ENCODE measurements at regions not wholly inside any gene's neighbourhood (a gene's known extent, or its start where the extent isn't known, plus 50 kb on each side); places are given as distances from the start of the nearest gene placed in this dataset.

GRCh38 chr22:49449811-49450446 lies 377.7 kb downstream of the BRD1 start:
- DNase-seq = no peak

DNA sequence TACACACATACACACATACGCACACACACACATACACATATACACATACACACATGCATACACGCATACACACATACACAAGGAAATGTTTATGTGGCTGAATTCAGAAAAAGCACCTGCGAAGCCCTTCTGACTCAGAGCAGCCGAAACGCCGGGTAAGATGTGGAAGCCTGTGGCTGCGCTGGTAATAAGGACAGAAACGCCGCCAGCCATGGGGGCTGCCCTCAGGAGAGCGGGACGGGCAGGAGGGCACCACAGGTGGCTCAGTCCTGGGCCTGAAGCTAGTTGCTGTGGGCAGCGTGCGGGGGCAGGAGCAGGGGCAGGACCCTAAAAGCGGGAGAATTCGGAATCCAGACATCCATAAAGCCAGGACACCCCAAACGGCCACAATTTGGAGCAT lies 378.3 kb downstream of the BRD1 start:
- DNase-seq = no peak

GRCh38 chr22:49448526-49448925 lies 379.1 kb downstream of the BRD1 start:
- no peak for DNase-seq

DNA sequence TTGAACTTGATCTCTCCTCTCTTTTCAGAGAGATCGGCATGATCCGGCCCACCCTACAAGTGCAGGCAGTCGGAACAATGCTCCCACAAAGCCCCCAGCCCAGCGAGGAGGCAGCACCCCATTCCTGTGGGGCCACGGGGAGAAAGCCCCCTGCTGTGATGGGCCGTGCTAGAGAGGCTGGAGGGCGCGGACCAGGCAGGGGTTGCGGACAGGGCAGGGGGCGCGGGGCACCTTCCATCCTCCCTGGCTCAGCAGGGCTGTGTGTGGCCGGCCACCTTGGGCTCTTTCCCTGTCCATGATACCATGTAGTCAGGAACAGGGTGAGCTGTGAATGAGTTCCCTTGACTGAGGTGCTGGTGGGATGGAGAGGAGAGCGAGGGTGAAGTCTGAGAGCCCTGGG lies 379.8 kb downstream of the BRD1 start:
- DNase-seq = no peak

DNA sequence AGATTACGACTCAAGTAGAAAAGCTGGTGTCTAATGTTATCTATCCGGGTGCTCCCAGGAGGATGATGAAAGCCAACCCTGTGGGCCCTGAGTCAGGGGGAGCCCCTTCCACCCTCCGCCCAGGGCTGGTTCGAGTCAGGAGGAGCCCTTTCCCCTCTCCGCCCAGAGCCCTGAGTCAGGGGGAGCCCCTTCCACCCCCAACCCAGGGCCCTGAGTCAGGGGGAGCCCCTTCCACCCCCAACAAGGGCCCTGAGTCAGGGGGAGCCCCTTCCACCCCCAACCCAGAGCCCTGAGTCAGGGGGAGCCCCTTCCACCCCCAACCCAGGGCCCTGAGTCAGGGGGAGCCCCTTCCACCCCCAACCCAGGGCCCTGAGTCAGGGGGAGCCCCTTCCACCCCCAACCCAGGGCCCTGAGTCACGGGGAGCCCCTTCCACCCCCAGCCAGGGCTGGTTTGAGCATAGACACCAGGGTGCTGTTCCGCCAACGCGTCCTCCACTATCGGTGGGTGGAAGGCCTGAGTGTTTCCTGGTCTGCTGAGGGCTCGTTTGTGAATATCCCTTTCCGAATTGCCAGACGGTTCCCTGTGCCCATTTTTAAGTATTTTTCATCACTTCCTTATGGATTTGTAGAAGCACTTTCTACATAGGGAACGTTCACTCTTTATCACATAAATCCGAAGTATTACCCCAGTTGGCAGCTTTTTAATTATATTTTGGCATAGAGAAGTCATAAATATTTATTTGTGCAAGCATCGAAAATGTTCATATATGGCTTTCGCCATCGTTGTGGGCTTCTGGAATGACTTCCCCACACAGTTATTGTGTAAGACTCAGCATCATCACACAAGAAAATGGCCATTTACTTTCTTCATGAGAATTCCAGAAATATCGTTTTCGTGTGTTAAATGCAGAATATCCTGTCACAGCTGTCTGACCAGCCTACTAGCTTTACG lies 380.6 kb downstream of the BRD1 start:
- no peak for DNase-seq

DNA sequence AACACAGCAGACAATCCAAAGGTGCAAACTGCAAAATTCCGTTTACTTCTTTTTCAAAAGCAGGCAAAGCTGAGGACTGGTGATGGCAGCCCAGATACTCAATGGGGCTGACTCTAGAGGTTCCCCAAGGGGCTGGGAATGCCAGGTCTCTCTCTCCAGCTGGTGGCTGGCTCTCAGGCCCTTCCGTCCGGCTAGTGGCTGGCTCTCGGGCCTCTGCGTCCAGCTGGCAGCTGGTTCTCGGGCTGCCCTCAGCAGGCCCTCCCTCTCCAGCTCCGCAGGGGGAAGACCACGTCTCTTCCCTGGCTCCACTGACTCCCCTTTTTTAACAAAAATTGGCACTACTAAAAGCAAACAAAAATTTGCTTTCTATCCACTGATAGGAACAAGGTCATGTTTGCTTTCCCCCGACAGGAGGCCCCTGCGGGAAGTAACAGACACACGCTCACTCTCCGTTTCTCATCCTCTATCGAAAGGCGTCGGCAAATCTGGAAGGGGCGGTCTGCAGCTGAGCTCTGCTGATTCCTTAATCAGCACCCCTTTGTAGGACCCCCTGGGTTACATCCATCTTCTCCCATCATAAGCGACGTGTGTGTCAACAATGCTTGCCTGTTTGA lies 381.4 kb downstream of the BRD1 start:
- no peak for DNase-seq

DNA sequence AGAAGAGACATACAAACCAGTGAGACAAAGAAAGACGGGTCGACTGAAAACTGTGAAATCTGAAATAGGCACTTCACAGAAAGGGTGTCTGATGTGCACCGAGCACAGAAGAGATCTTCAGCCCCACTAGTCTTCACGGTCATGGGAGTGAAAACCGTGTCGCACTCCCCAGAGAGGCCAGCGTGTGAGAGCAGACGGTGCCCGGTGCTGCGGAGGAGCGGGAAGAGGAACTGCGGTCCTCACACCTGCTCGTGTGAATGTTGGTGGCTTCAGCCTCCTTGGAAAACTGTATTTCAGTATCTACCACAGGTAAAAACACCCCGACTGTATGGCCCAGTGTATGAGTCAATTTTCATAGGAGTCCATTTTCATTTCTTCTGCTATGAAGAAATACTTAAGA lies 382.9 kb downstream of the BRD1 start:
- no peak for DNase-seq

GRCh38 chr22:49440931-49441330 lies 386.7 kb downstream of the BRD1 start:
- no peak for DNase-seq

DNA sequence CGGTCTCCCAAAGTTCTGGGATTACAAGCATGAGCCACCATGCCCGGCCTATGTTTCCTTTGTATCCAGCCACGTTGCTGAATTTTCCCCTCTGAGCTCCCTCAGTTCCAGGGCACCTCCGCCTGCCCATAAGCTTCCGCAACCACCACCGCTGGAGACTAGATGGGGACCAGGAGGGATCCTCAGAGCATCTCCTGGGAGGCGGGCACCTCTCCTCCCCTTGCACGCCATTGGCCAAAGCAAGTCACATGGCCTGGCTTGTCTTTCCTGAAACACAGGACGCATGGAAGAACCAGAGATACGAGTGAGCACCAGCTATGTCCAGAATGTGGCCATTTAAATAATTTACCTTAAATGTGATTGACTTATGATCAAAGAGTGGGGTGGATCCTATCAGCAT lies 388.3 kb downstream of the BRD1 start:
- DNase-seq = no peak

GRCh38 chr22:49437956-49438355 lies 389.7 kb downstream of the BRD1 start:
- no peak for DNase-seq

DNA sequence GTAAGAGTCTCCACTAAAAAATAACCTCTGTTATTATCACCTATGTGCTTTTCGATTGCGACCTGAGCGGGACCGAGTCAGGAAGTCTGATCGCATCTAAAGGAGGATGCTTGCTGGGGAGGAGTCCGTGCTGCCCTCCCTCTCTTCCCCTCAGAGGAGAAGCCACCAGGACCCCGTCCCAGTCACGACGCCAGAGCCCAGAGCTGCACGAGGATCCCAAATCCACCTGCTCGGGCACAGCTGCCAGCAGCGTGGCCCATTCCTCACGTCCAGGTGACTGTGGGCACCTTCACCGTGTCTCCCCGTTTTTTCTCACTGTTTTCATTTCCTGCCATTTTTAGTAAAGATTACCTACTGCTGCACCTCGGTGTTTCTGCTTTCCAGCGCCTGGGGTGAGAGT lies 390.3 kb downstream of the BRD1 start:
- no peak for DNase-seq

DNA sequence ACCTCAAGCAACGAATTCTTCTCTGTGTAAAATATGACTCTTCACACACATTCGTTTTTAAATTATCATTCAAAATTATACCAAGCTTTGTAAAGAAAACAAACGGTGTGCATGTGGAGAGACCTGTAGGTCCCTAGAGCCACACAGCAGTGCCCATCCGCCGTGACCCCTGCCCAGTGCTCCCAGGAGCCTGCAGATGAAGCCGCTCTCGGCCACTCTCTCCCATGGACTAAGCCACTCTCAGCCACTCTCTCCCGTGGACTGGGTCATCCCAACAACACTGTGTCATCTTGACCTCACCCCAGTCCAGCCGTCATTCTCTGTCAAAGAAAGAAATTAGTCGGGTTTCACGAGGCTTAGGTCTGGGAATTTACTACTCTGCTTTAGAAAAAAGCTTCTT lies 391.6 kb downstream of the BRD1 start:
- no peak for DNase-seq

DNA sequence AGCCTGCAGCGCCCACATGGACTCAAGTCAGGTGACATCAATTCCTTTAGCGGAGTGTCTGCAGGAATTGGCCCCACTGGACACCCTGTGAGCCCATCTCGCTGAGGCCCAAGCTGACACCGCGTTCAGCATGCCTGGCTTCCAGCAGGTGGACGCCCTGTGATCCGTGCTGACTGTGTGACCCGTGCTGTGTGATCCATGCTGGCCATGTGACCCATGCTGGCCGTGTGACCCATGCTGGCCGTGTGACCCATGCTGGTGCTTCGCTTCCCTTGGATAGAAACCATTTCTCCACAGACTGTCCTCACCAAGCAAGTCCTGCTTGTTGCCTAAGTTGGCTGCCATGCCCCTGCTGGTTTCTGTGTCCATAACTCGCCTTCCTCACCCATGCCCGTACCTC lies 392.1 kb downstream of the BRD1 start:
- no peak for DNase-seq

DNA sequence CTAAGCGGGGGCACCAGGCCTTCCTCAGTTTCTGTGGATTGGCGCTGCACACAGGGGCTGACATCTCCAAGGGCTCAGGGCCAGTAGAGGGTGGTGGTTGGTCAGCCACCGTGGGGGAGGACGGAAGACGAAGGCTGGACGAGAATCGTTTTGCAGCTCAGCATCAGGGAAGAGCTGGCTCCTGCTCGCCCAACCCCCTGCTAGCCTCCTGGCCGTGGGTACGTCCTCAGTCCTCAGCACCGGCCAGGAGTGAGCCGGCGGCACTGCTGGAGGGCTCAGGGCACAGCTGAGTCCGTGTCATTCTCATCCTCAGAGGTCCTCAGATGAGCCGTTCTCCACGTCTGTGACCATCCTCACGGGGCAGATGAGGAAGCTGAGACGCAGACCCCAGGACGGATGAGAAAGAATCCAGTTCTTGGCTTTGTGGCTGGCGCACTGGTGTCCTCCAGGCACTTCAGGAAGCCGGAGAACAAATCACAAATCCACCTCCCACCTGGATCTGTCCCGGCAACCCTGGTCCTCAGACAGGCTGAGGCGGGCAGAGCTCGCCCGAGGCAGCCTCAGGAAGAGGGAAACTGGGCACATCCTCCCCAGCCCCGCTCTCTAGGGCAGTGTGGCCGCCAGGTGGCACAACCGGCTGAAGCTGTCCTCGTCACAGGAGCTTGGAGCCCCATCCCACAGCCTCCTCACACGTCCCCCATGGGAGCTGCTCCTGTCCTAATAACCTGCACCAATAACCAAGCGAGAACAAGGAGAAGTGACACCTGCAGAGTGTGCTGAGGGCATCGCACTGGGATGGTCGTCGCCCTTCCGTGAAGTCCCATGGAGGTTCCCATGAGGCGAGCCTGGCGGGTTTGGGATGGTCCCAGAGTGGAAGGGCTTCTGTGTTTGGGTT lies 393.7 kb downstream of the BRD1 start:
- no peak for DNase-seq

DNA sequence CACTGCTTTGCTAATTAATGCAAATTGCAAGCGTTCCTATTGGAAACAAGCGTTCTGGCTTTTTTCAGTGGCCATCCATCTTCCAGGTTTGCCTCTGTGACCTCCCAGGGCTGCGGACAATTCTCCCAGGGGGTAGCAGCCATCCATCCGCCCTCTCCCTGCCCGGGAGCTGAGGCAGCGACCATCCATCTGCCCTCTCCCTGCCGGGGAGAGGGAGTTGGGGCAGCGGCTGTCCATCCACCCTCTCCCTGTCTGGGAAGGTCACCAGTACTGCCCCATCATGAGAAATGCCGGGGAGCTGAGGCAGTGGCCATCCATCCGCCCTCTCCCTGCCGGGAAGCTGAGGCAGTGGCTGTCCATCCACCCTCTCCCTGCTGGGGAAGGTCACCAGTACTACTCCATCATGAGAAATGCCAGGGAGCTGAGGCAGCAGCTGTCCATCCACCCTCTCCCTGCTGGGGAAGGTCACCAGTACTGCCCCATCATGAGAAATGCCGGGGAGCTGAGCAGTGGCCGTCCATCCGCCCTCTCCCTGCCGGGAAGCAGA lies 394.7 kb downstream of the BRD1 start:
- DNase-seq = no peak

- DNase-seq = no peak
These were observed 395.3 kb downstream of the BRD1 start for GRCh38 chr22:49432211-49432896.

GRCh38 chr22:49431551-49431950 lies 396.1 kb downstream of the BRD1 start:
- no peak for DNase-seq

- no peak for DNase-seq
These were observed 398.6 kb downstream of the BRD1 start for GRCh38 chr22:49429066-49429465.

GRCh38 chr22:49427941-49428340 lies 399.7 kb downstream of the BRD1 start:
- DNase-seq = no peak

DNA sequence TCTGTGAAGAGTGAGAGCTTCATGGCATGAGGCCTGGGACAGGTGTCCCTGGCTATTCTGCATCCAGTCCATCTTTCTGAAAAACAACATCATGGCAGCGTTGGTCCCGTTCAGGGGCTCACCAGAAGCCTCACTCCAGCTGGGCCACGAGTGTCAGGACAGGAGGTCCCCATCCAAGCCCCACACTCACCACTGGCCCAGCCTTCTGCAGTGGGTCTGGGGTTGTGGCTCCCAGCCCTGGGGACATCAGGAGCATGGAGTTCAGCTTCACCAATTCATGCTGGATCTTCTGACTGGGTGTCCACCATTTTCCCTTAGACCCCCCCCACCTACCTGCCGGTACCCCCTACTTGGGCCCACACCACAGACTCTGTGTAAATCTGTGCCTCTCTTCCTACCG lies 400.3 kb downstream of the BRD1 start:
- DNase-seq = no peak

GRCh38 chr22:49426618-49427266 lies 400.9 kb downstream of the BRD1 start:
- DNase-seq = no peak

GRCh38 chr22:49426098-49426497 lies 401.6 kb downstream of the BRD1 start:
- DNase-seq = no peak
